Right atrium auricular region (tissue), 2 donors: ENCODE measurements at regions not wholly inside any gene's neighbourhood (a gene's known extent, or its start where the extent isn't known, plus 50 kb on each side); places are given as distances from the start of the nearest gene placed in this dataset.
"Not testable (repeated sequence)": the region's sequence is repeated elsewhere in the genome, so short reads cannot be mapped to it uniquely, and the experiment has no call there.

Source experiments
- DNase-seq: peaks from one replicate; pipeline ENCODE4 v3.0.0-alpha.2; 2019; ENCODE audit warnings: low spot score
- H3K27ac ChIP-seq, 2 donors: fragments of 200-600 bp; sonication (generic); 1 replicate in 1 of 2; 2 replicates in 1 of 2; pipeline ENCODE4 v1.5.1; 2016 to 2019
- H3K27me3 ChIP-seq, 2 donors: fragments of 200-600 bp; sonication (generic); one replicate each; pipeline versions ENCODE4 v1.5.1 to v1.6.0; 2017 to 2019
- H3K36me3 ChIP-seq: fragments of 200-600 bp; sonication (generic); one replicate; pipeline ENCODE4 v1.5.1; 2016
- H3K4me1 ChIP-seq, 2 donors: fragments of 200-600 bp; sonication (generic); one replicate each; pipeline versions ENCODE4 v1.5.1 to v1.6.0; 2017 to 2019
- H3K4me3 ChIP-seq, 2 donors: fragments of 200-600 bp; sonication (generic); 1 replicate in 1 of 2; 2 replicates in 1 of 2; pipeline ENCODE4 v1.5.1; 2017 to 2019; ENCODE audit warnings: mild to moderate bottlenecking in 1 of 2, moderate library complexity in 1 of 2
- H3K9me3 ChIP-seq, 2 donors: fragments of 200-600 bp; sonication (generic); one replicate each; pipeline ENCODE4 v1.5.1; 2019
- TF ChIP-seq, protein P1 (sequence below), 2 donors: fragments of 200-600 bp; sonication (generic); IDR thresholded peaks; one replicate each; pipeline ENCODE4 v1.5.1; 2019; ENCODE audit warnings: antibody characterized with exemption in 2 of 2

DNA sequence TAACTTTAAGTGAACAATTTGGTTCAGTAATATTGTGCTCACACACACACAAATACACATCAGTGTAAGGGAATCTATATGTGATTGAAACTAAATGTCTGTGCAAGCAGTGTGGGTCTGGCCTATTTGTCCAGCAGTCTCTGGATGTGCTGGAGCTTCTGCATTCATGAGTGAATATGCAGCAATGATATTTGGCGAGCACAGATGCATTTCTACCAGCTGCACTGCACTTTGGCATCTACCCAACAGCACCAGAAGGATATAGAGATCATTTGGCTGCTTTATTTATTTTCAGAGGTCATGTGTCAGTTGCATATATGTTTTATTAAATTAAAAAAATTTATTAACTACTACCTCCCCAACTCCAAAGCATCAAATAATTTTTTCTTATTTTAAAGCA, 613.4 kb upstream of the NR3C2 start:
- Histone ChIP-seq H3K4me1 (no peaks in the 10 kb centered on the region), H3K4me3 (no peak overlapping the region), H3K27me3 (no peaks in the 10 kb centered on the region), H3K27ac (no peak overlapping the region), H3K36me3 (no peaks in the 10 kb centered on the region), H3K9me3 (no peaks in the 10 kb centered on the region)
- DNase-seq: no peak
- TF ChIP-seq, protein P1, sequence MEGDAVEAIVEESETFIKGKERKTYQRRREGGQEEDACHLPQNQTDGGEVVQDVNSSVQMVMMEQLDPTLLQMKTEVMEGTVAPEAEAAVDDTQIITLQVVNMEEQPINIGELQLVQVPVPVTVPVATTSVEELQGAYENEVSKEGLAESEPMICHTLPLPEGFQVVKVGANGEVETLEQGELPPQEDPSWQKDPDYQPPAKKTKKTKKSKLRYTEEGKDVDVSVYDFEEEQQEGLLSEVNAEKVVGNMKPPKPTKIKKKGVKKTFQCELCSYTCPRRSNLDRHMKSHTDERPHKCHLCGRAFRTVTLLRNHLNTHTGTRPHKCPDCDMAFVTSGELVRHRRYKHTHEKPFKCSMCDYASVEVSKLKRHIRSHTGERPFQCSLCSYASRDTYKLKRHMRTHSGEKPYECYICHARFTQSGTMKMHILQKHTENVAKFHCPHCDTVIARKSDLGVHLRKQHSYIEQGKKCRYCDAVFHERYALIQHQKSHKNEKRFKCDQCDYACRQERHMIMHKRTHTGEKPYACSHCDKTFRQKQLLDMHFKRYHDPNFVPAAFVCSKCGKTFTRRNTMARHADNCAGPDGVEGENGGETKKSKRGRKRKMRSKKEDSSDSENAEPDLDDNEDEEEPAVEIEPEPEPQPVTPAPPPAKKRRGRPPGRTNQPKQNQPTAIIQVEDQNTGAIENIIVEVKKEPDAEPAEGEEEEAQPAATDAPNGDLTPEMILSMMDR (IDR thresholded peaks at IDR 0.05): no peak

DNA sequence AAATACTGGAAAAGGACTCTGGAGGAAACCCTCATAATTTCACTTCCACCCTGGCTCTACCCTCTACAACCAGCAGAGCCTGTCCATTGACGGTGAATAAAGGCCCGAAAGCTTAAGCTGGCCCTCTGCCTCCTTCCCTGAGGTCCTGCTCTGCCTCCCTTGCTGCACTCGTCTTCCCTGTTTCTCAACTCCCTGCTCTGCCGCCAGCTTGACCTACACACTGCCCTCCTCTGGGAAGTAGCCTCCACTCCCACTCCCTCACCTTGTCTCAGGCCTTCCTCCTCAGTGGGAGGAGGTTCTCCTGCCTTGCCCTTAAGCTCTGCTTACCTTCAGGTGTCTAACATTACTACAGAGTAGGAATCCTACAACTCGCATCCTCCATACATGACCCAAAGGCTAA, 608.6 kb upstream of the NR3C2 start:
- no peak overlapping the region for H3K27ac ChIP-seq
- H3K27me3 ChIP-seq: no peaks in the 10 kb centered on the region
- no peaks in the 10 kb centered on the region for H3K36me3 ChIP-seq
- H3K4me1 ChIP-seq: no peaks in the 10 kb centered on the region
- no peaks in the 10 kb centered on the region for H3K9me3 ChIP-seq
- TF ChIP-seq, protein P1 (IDR thresholded peaks at IDR 0.05): no peak
- H3K4me3 ChIP-seq: no peak overlapping the region
- DNase-seq: no peak

GRCh38 chr4:149048451-149049143, 606.4 kb upstream of the NR3C2 start:
- TF ChIP-seq, protein P1 (IDR thresholded peaks at IDR 0.05): no peak
- Histone ChIP-seq H3K27ac (no peak overlapping the region), H3K4me3 (no peak overlapping the region), H3K27me3 (no peaks in the 10 kb centered on the region), H3K9me3 (no peaks in the 10 kb centered on the region), H3K4me1 (no peaks in the 10 kb centered on the region), H3K36me3 (no peaks in the 10 kb centered on the region)
- no peak for DNase-seq

GRCh38 chr4:149047368-149047767, 605.2 kb upstream of the NR3C2 start:
- H3K4me3 ChIP-seq: no peak overlapping the region
- DNase-seq: no peak
- no peaks in the 10 kb centered on the region for H3K36me3 ChIP-seq
- H3K4me1 ChIP-seq: no peaks in the 10 kb centered on the region
- H3K27ac ChIP-seq: no peak overlapping the region
- TF ChIP-seq, protein P1 (IDR thresholded peaks at IDR 0.05): no peak
- no peaks in the 10 kb centered on the region for H3K9me3 ChIP-seq
- H3K27me3 ChIP-seq: no peaks in the 10 kb centered on the region

DNA sequence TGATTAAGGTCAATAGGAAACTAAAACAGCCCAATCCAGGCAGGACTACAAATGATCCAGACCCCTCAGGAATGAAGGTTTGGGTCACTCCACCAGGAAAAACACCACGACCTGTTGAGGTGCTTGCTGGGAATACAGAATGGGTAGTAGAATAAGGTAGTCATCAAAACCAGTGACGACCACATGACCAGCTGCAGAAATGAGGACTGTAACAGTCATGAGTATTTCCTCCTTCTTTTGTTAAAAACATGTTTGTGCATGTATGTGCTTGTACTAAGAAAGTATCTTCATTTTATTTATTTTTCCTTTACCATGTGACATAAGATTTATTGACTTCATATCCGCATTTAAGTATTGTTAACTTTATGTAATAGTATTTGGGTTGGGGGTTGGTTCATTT, 603.5 kb upstream of the NR3C2 start:
- Histone ChIP-seq H3K36me3 (no peaks in the 10 kb centered on the region), H3K4me3 (no peak overlapping the region), H3K27me3 (no peaks in the 10 kb centered on the region), H3K27ac (no peak overlapping the region), H3K9me3 (peaks cover 0 to under 1% of the 10 kb centered on the region in 2 donors), H3K4me1 (no peaks in the 10 kb centered on the region)
- TF ChIP-seq, protein P1 (IDR thresholded peaks at IDR 0.05): no peak
- DNase-seq: no peak

- not testable (repeated sequence) for H3K27me3 ChIP-seq, H3K4me1 ChIP-seq, H3K36me3 ChIP-seq, H3K9me3 ChIP-seq, H3K4me3 ChIP-seq, H3K27ac ChIP-seq, DNase-seq
These were observed 597.6 kb upstream of the NR3C2 start for GRCh38 chr4:149039786-149040185.
